Daoy (cell line): ENCODE measurements at regions not wholly inside any gene's neighbourhood (a gene's known extent, or its start where the extent isn't known, plus 50 kb on each side); places are given as distances from the start of the nearest gene placed in this dataset.

Experiments used
- DNase-seq: peaks from one replicate; pipeline ENCODE4 v3.0.0-alpha.2; 2015; ENCODE audit warnings: low read depth

DNA sequence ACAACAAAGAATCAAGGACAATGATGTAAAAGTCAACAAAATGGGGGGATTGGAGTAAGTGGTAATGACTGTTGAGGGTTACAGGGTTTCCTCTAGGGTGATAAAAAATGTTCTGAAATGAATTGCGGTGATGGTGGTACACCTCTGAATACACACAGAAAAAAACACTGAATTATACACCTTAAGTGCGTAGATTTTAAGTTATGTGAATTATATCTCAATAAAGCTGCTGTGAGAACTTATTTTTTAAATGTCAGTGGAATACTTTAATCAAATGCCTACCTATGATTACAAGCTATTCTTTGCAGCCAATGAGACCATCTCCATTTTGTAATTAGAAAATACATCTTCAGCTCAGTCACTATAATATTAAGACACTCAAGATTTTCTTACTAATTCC lies 53.5 kb downstream of the ZNF608 start:
- DNase-seq = no peak

DNA sequence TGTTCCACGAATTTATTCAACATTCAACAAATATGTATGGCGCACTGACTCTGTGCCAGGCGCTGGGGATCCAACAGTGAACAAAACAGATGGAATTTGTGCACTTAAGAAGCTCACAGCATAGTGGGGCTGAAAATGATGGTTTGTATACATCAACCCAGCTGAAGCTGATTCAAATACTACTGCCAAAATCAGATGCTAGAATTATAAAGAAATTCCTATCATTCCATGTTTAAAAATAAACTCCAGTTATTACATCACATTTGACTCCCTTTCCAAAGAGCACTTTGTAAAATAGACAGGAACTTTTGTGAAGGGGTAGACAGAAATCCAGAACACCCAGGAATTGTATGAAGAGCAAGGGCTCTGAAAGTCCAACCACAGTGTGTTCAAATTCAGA lies 54.1 kb downstream of the ZNF608 start:
- DNase-seq = no peak

DNA sequence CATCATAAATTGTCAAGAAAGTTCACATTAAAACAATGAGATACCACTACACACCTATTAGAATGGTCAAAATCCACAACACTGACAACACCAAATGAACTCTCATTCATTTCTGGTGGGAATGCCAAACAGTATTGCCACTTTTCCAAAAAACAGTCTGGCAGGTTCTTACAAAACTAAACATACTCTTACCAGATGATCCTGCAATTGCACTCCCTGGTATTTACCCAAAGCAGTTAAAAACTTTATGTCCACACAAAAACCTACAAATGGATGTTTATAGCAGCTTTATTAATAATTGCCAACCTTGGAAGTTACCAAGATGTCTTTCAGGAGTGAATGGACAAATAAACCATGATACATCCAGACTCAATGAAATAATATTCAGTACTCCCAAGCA lies 56.8 kb downstream of the ZNF608 start:
- no peak for DNase-seq

DNA sequence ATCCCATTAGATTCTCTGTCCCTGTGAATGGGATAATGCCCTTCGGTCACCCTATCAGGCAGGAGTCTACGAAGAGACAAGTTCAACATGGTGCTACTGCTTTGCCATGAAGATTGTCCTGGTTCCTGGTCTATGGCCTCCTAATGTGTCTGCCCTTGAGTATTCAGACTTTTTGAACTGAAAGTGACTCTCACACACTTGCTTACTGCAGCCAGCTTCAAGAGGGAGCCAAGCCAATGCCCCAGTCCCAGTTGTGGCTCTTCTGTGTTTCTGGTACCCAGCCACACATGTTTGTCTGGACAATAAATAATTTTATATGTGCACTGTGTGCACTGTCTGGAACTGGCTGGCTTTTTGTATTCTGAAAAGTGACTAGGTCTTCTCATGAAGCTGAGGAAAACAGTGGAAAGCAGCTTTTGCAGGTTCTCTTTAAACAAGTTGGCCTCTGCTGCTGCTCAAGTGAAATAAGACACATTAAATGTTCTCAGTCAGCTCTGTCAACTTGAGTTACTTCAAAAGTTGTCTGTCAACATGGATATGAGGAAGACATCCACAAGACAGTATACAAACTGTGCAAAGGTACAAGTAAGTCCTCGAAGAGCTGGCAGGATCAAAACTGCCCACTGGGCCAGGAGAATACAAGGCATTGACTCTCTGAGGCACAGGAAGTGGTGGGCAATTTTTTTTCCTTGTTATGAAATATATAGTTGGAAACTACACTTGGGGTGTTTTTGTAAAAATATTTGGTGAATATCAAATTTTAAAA lies 60.0 kb downstream of the ZNF608 start:
- DNase-seq = no peak

- DNase-seq = no peak
These were observed 61.0 kb downstream of the ZNF608 start for GRCh38 chr5:124685404-124685930.

GRCh38 chr5:124683917-124684555 lies 62.4 kb downstream of the ZNF608 start:
- DNase-seq = no peak

DNA sequence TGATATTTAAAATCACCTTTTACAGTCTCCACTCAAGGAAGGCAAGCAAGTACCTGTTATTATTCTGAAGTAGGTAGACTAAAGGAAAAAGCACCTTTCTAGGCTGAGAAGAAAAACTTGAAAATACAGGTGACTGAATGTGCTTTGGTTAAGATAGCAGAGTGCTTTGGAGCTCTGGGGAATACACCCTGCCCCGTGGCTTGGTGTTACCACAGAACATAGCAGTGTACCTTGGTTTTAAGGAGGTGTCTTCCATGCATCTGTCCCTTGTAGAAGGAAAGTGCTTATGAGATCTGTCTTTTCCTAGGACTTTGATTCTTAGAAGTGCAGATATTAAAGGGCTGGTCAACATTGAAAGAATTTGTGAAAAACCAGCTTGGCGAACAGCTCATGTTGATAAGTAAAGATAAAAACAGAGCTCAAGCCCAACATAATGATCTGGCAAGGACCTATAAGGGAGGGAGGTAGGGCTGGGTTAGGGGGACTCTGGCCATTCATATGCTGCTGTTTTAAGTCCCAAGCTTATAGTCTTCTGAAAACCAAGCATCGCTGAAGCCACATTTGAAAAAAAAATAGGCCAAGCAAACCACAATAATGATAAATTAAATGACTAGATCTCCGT lies 66.8 kb downstream of the ZNF608 start:
- no peak for DNase-seq

GRCh38 chr5:124678922-124679519 lies 67.4 kb downstream of the ZNF608 start:
- DNase-seq = no peak

DNA sequence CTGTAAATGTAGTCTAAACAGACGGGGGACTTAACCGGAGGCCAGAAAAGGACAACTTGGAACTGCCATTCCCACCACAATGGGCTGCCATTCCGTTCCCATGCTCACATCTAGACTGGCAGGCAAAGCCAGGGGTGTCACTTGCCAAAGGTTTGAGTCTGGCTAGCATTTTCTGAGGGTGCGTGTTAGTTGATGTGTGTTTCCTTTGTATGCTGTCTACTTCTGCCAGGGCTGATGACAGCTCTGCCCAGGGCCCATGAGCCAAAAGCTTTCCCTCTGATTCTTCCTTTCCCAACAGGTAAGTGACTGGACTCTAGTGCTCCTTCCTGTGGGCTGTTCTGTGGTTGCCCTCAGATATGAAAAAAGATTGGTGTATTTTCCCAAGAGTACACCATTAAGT lies 68.0 kb downstream of the ZNF608 start:
- DNase-seq = peak; percentile 45

DNA sequence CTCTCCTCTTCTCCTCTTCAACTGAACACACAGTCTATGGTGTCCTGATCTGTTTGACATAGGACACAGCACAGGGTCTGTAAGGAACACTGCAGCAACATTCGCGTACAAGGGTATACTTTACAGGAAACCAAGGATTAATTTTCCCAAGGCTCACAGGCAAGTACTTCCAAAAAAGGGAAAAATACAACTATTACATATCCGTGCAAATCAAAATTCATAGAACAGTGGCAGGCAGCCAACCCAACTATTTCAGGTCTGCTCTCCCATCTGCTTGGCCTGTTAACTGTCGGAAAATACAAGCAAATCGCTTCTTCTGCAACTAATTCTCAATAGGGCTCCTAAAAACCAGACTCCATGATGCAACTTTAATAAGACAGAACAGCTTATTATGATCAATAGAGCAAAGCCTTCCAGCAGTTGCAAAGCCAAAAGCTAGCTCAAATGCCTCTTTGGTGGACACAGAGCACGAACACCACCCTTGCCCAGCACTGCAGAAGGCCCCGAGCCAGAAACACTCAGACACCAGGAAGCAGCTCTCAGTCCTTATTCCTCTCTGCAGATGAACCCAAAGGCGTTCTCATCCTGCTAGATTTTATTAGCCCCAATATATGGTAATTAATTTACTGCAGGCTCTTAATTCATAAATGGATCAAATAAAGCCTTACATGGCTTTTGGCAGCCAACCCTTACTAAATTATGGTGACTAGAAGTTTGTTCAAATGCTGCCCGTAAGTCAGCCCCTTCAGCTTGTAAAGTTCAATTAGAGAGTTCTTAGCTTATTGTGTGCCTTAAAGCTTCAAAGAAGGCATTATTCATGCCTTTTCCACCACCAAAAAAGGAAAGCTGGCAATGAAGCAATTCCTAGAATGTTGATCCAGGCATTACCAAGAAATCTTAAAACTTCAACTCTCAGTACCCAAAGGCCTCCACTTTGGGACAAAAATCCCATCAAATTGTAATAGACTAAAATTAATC lies 68.8 kb downstream of the ZNF608 start:
- no peak for DNase-seq

DNA sequence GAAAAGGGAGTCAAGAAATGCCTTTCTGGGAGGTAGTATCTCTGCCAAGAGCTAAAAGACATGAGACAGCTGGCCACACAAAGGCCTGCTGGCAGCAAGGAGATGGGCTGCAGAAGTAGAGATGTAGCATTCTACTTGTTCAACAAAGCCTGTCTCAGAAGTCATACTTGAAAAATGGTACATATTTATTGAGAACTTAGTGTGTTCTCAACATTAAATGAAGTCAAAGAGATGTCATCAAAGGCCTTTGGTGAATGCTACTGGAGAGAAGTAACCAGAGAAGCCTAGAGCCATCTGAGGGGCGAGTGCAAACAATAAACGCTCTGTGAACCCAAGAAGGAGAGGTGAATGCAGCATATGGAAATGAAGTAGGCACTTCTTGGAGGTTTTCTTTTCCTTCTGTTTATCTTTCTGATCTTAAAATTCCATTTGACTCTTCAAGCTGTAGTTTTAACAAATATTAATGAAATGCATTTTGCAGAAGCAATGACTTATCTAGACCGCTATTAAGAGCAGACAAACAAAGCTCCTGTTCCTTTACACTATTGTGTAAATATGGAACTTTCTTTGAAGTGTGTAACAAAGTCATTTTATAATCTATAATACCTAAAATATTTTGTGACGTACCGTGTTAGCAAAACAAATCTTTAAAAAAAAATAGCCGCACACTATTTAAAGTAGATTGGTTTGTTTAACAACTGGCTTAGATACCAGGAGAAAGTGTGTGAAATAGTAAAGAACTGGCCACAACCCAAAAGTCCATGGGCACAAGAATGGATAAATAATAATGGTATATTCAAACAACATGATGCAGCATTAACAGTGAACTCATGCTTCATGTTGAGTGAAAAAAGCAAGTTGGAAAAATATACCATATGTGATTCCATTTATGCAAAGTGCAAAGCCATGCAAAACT lies 70.2 kb downstream of the ZNF608 start:
- DNase-seq = no peak

DNA sequence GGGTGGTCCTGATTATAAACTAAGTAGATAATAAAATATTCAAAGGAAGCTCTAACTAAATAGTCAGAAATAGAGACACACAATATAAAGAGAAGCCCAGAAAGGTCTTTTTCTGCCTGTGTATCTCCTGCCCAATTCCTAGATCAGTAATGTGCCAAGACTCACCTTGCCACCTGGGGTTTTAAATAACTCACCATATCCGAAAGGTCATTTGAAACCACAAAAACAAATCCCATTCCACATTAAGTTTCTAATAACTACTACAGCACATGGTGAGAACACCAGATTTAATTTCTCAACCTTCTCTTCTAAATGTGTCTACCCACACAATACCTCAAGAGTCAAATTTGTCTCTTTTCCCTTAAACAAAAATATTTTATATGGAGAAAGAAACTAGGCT lies 75.2 kb downstream of the ZNF608 start:
- no peak for DNase-seq

DNA sequence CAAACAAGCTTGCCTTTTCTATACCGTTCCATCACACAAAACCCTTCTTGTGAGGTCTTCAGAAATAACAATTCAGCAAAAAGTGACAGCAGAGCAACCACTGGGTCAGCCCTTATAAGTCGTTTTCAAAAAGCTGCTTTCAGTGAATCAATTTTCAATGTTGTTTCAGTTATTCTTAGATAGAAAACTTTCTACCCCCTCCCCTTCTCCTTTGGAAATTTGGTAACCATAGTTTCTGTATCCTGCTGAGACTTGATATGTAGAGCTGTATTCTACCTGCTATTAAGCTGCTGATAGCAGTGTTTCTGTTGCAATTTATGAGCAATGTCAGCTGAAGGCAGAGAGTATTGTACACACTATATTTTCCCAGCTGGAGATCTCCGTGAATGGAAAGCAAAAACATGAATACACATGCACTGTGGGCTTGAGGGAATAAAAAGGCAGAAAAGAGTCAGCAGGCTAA lies 75.7 kb downstream of the ZNF608 start:
- DNase-seq = no peak

GRCh38 chr5:124669956-124670721 lies 76.3 kb downstream of the ZNF608 start:
- no peak for DNase-seq

DNA sequence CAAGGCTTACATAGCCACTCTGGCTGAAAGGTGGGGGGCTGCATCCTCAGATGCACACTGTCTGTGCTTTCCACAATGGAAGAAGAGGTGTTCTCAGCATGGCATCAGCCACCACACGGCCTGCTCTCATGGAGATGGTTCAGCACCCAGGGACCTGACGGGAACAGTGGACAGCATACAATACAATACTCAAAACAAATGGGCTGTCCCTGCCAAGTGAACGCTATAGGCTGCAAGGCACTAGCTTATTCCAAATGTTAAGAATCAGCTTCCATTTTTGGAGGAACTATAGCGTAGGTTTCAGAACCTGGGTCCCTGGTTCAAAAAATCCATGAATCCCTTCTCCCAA lies 77.2 kb downstream of the ZNF608 start:
- DNase-seq = no peak

GRCh38 chr5:124668353-124669299 lies 77.8 kb downstream of the ZNF608 start:
- no peak for DNase-seq

DNA sequence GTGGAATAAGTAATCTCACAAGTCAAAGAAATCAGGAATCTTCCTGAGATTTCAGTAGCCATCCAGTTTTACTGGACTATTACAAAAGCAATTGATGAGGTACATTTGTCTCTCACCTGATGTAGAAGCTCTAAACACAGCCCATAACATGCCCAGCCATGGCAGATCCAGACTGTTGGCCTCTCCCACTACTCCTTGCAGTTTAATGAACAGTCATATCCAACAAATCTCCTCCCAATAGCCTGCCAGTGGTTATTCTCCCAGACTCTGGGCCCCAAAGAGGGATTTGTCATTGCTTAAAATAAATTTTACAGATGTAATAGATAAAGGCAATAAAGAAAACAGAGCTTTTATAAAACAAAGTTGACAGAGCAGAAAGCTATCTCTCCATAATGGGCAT lies 80.8 kb downstream of the ZNF608 start:
- no peak for DNase-seq

DNA sequence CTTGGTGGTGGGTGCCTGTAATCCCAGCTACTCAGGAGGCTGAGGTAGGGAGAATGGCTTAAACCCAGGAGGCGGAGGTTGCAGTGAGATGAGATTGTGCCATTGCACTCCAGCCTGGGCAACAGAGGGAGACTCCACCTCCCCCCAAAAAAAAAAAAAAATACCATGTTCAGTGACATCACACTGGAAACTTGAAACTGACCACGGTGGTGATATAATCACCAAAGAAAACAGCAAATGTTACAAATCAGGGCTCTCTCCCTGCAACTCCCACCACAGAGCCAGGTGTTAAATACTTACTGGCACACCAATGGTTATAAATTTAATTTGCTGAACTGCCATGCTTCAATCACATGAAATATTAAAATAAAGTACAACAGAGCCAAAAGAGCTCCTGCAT lies 81.4 kb downstream of the ZNF608 start:
- DNase-seq = peak; percentile 81
